Endothelial cell of umbilical vein (primary cell): ENCODE measurements at regions not wholly inside any gene's neighbourhood (a gene's known extent, or its start where the extent isn't known, plus 50 kb on each side); places are given as distances from the start of the nearest gene placed in this dataset.

Source experiments
- BruUV-seq: library from RNA; stranded (reverse); fragments of 400-500 nt; replicated peaks from 2 replicates; lab custom pipeline; 2021; lab: Mats Ljungman, UMichigan
- CTCF ChIA-PET: fragments of 300-600, 350-600 bp; sonication (Branson Sonifier 250); formaldehyde crosslinking; loops from one replicate; lab custom pipeline; 2021; ENCODE audit warnings: antibody characterized with exemption, inconsistent platforms; lab: Charles Lee
- POLR2A ChIA-PET: fragments of 300-600, 350-600 bp; sonication (Branson Sonifier 250); formaldehyde crosslinking; loops from one replicate; lab custom pipeline; 2021; ENCODE audit warnings: antibody characterized with exemption, inconsistent platforms; lab: Charles Lee
- DNase-seq: peaks from one replicate; pipeline ENCODE4 v3.0.0-alpha.2; 2011; ENCODE audit warnings: low read depth, low spot score
- FAIRE-seq: peaks from 2 replicates; lab custom pipeline; 2011; peaks lifted over from hg19 to GRCh38; lab: Jason Lieb, UNC
- H2AFZ ChIP-seq: 2 replicates; pipeline ENCODE4 v1.6.0; 2012; ENCODE audit warnings: low read depth, low read length, control low read depth, inconsistent platforms
- H3K27ac ChIP-seq: 2 replicates; pipeline ENCODE4 v1.5.1; 2011; ENCODE audit warnings: low read depth, mild to moderate bottlenecking, control low read depth, low read length, moderate library complexity; ENCODE audit not compliant: insufficient read depth
- H3K27me3 ChIP-seq, 2 experiments: 2 replicates each; pipeline versions ENCODE4 v1.6.0 to v1.6.1; 2011; ENCODE audit warnings: low read length in 2 of 2, mixed read lengths in 1 of 2; ENCODE audit not compliant: control insufficient read depth in 2 of 2, insufficient read depth in 2 of 2
- H3K36me3 ChIP-seq, 2 experiments: 2 replicates in 1 of 2; 3 replicates in 1 of 2; pipeline ENCODE4 v1.5.1; 2011; ENCODE audit warnings: low read length in 2 of 2, mild to moderate bottlenecking in 1 of 2, moderate library complexity in 1 of 2; ENCODE audit not compliant: control insufficient read depth in 2 of 2, insufficient read depth in 2 of 2; ENCODE audit errors: extremely low read depth in 1 of 2
- H3K4me1 ChIP-seq: 3 replicates; pipeline ENCODE4 v1.5.1; 2011; ENCODE audit warnings: mild to moderate bottlenecking, low read length; ENCODE audit not compliant: control insufficient read depth, insufficient read depth; ENCODE audit errors: extremely low read depth
- H3K4me2 ChIP-seq: 2 replicates; pipeline ENCODE4 v1.6.1; 2011; ENCODE audit warnings: low read length, control low read depth, mixed read lengths; ENCODE audit not compliant: insufficient read depth
- H3K4me3 ChIP-seq, 3 experiments: fragments of 200-600 bp in 1 of 3; sonication (generic), shearing (Covaris generic) in 1 of 3; replicated peaks in 1 of 3; 2 replicates each; pipeline ENCODE4 v1.5.1; 2011 to 2016; ENCODE audit warnings: control low read depth in 3 of 3, low read length in 3 of 3, mild to moderate bottlenecking in 2 of 3, inconsistent platforms in 1 of 3, low read depth in 1 of 3, moderate library complexity in 1 of 3; ENCODE audit not compliant: insufficient read depth in 1 of 3
- H3K79me2 ChIP-seq: 2 replicates; pipeline ENCODE4 v1.6.0; 2012; ENCODE audit warnings: low read length, inconsistent platforms; ENCODE audit not compliant: control insufficient read depth, insufficient read depth
- H3K9ac ChIP-seq: replicated peaks from 2 replicates; pipeline ENCODE3; 2011; ENCODE audit warnings: low read length, control low read depth; ENCODE audit not compliant: insufficient read depth; ENCODE audit errors: extremely low read depth
- H3K9me1 ChIP-seq: replicated peaks from 3 replicates; pipeline ENCODE4 v1.6.0; 2011; ENCODE audit warnings: mild to moderate bottlenecking, low read length; ENCODE audit not compliant: control insufficient read depth, insufficient read depth; ENCODE audit errors: extremely low read depth
- H3K9me3 ChIP-seq: replicated peaks from 2 replicates; pipeline ENCODE4 v1.5.1; 2012; ENCODE audit warnings: low read length, inconsistent platforms; ENCODE audit not compliant: control insufficient read depth, insufficient read depth
- H4K20me1 ChIP-seq: replicated peaks from 2 replicates; pipeline ENCODE3; 2011; ENCODE audit warnings: mild to moderate bottlenecking, low read length; ENCODE audit not compliant: control insufficient read depth, insufficient read depth; ENCODE audit errors: extremely low read depth
- CTCF ChIP-seq, 2 donors: IDR thresholded peaks; 1 replicate in 1 of 2; 2 replicates in 1 of 2; pipeline ENCODE4 v1.5.1; 2011; ENCODE audit warnings: low read length in 2 of 2, mild to moderate bottlenecking in 2 of 2, moderate library complexity in 2 of 2, control low read depth in 1 of 2, inconsistent platforms in 1 of 2, low read depth in 1 of 2; ENCODE audit not compliant: insufficient read depth in 1 of 2; ENCODE audit errors: extremely low read depth in 1 of 2
- EZH2 ChIP-seq: IDR thresholded peaks from 2 replicates; pipeline ENCODE4 v1.6.1; 2012; ENCODE audit warnings: borderline replicate concordance, low read depth, mild to moderate bottlenecking, moderate library complexity, low read length, inconsistent platforms; ENCODE audit not compliant: severe bottlenecking
- FOS ChIP-seq: IDR thresholded peaks from 2 replicates; pipeline ENCODE4 v1.6.1; 2011; ENCODE audit warnings: mild to moderate bottlenecking, low read length, moderate library complexity, borderline replicate concordance; ENCODE audit not compliant: insufficient read depth
- GATA2 ChIP-seq: IDR thresholded peaks from 2 replicates; pipeline ENCODE4 v1.7.0; 2011; ENCODE audit warnings: low read depth, mild to moderate bottlenecking, moderate library complexity, mixed read lengths, low read length; ENCODE audit not compliant: insufficient read length, insufficient read depth
- JUN ChIP-seq: IDR thresholded peaks from 2 replicates; pipeline ENCODE4 v1.6.1; 2011; ENCODE audit warnings: borderline replicate concordance, low read depth; ENCODE audit not compliant: insufficient read length, insufficient read depth
- MYC ChIP-seq: IDR thresholded peaks from one replicate; pipeline ENCODE4 v1.6.1; 2011; ENCODE audit warnings: mild to moderate bottlenecking, low read depth, low read length
- POLR2A ChIP-seq: IDR thresholded peaks from 2 replicates; pipeline ENCODE4 v1.6.1; 2012; ENCODE audit warnings: low read depth, mild to moderate bottlenecking, control low read depth, low read length
- POLR2AphosphoS5 ChIP-seq: IDR thresholded peaks from 2 replicates; pipeline ENCODE4 v1.6.1; 2012; ENCODE audit warnings: low read depth, mild to moderate bottlenecking, control low read depth, low read length, moderate library complexity; ENCODE audit not compliant: insufficient read depth
- dilution Hi-C: fragments of 300-500 bp; cut with MboI; formaldehyde crosslinking; loops from one replicate; pipeline ENCODE4 v1.15.0; 2019; ENCODE audit warnings: low sequenced_read_pairs; ENCODE audit not compliant: extremely low pct_ligation_motif_present
- intact Hi-C: fragments of 100-400 bp; cut with micrococcal nuclease; formaldehyde crosslinking; loops from one replicate; pipeline ENCODE4 v1.10.0; 2022
- TF ChIP-seq, protein P1 (sequence below): IDR thresholded peaks from 2 replicates; pipeline ENCODE4 v1.6.1; 2011; ENCODE audit not compliant: insufficient read depth, insufficient read length

- Histone ChIP-seq H2AFZ (no peak overlapping the region), H3K9me3 (no peaks in the 10 kb centered on the region), H3K27me3 (no peaks in the 10 kb centered on the region), H3K9ac (no peak overlapping the region), H3K9me1 (no peaks in the 10 kb centered on the region), H4K20me1 (no peaks in the 10 kb centered on the region), H3K4me2 (no peak overlapping the region), H3K4me3 (no peak overlapping the region), H3K27ac (no peak overlapping the region), H3K79me2 (no peaks in the 10 kb centered on the region), H3K4me1 (no peaks in the 10 kb centered on the region), H3K36me3 (no peaks in the 10 kb centered on the region)
- no peak for FAIRE-seq
- dilution Hi-C loops (no loop called here), intact Hi-C loops (no loop called here)
- DNase-seq: no peak
- ChIA-PET POLR2A (no interaction called here), CTCF (interaction anchor here (0.6 kb wide), 1 partner anchor 338 kb away, joined by 3 read pairs; no protein-coding TSS in a partner anchor)
- BruUV-seq: no TSS peak
- TF ChIP-seq EZH2: no peak
- no peak for TF ChIP-seq POLR2A
- TF ChIP-seq CTCF (IDR thresholded peaks at IDR 0.05; ENCODE audit: extremely low read depth in 1 of 2, insufficient read depth in 1 of 2, low read depth in 1 of 2, low read length in 2 of 2): no peak
- TF ChIP-seq POLR2AphosphoS5: no peak
- TF ChIP-seq MYC: no peak
- TF ChIP-seq, protein P1, sequence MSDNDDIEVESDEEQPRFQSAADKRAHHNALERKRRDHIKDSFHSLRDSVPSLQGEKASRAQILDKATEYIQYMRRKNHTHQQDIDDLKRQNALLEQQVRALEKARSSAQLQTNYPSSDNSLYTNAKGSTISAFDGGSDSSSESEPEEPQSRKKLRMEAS: no peak
- no peak for TF ChIP-seq JUN
- TF ChIP-seq GATA2: no peak
- no peak for TF ChIP-seq FOS
These were observed 266.3 kb downstream of the RHOU start for GRCh38 chr1:229001467-229002011.
